ENCODE measurements at regions not wholly inside any gene's neighbourhood (a gene's known extent, or its start where the extent isn't known, plus 50 kb on each side); places are given as distances from the start of the nearest gene placed in this dataset.

GRCh38 chr4:24164054-24164693, 274.3 kb upstream of the PPARGC1A start:
- TF ChIP-seq POLR2A (IDR thresholded peaks at IDR 0.05): no peak
- no peak for TF ChIP-seq CTCF (IDR thresholded peaks at IDR 0.05)
- H3K36me3 ChIP-seq (ENCODE audit: low read depth, missing control alignments): no peaks in the 10 kb centered on the region
- DNase-seq: no peak
- H3K9me3 ChIP-seq: no peaks in the 10 kb centered on the region
- 55 to 70% methylated on average over 2 of the region's 2 CpGs for WGBS, 2 donors
- H3K27ac ChIP-seq: no peak overlapping the region
- no peak overlapping the region for H3K4me3 ChIP-seq
- no peaks in the 10 kb centered on the region for H3K4me1 ChIP-seq
- intact Hi-C loops (cut with DNase I; ENCODE audit: low total_unique reads): no loop called here
- H3K27me3 ChIP-seq: no peaks in the 10 kb centered on the region

DNA sequence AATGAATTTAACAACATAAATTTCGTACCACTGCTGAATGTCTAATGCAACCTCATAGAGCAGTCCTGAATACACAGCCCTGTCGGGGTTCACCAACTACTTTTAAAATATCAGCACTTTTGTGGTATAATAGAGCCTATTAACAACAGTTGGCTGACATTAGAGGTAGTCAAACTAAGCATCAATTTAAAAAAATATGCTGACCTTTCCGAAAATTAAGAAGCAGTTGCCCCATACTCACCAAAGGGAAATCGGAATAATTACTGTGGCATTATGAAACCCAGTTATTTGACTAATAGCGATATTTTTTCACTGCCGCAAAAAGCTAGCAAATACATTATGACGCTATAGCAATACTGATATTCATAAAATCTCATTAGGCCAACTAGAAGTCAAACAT, 273.5 kb upstream of the PPARGC1A start:
- Histone ChIP-seq H3K9me3 (no peaks in the 10 kb centered on the region), H3K4me1 (no peaks in the 10 kb centered on the region), H3K27ac (no peak overlapping the region), H3K27me3 (no peaks in the 10 kb centered on the region), H3K36me3 (ENCODE audit: low read depth, missing control alignments) (no peaks in the 10 kb centered on the region), H3K4me3 (no peak overlapping the region)
- intact Hi-C loops (cut with DNase I; ENCODE audit: low total_unique reads): no loop called here
- DNase-seq: no peak
- WGBS, 2 donors: 90 to 95% methylated on average over 7 of the region's 7 CpGs
- TF ChIP-seq POLR2A (IDR thresholded peaks at IDR 0.05) (no peak), CTCF (IDR thresholded peaks at IDR 0.05) (no peak)

GRCh38 chr4:24160358-24160757, 270.5 kb upstream of the PPARGC1A start:
- Histone ChIP-seq H3K27me3 (no peaks in the 10 kb centered on the region), H3K4me3 (no peak overlapping the region), H3K27ac (no peak overlapping the region), H3K9me3 (no peaks in the 10 kb centered on the region), H3K36me3 (ENCODE audit: low read depth, missing control alignments) (no peaks in the 10 kb centered on the region), H3K4me1 (no peaks in the 10 kb centered on the region)
- 95 to 100% methylated on average over 1 of the region's 1 CpG for WGBS, 2 donors
- DNase-seq: no peak
- TF ChIP-seq POLR2A (IDR thresholded peaks at IDR 0.05) (no peak), CTCF (IDR thresholded peaks at IDR 0.05) (no peak)
- intact Hi-C loops (cut with DNase I; ENCODE audit: low total_unique reads): no loop called here

DNA sequence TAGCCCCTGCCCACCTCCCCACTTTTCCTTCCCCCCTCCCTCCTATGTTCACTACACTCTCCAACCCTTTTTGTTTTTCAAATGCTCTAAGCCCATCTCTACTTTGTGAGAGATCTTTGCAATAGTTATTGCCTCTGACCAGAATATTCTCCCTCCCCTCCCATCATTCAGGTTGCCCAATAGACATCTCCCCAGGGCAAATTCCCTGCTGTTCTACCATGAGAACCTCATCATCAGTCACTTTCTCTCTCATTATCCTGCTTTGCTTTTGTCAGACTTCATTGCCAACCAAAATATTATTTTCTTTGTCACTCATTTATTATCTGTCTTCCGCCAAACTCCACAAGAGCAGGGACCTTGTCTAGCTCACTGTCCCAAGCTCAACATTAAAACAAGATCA, 268.2 kb upstream of the PPARGC1A start:
- H3K4me3 ChIP-seq: no peak overlapping the region
- intact Hi-C loops (cut with DNase I; ENCODE audit: low total_unique reads): no loop called here
- H3K27me3 ChIP-seq: no peaks in the 10 kb centered on the region
- TF ChIP-seq CTCF (IDR thresholded peaks at IDR 0.05) (no peak), POLR2A (IDR thresholded peaks at IDR 0.05) (no peak)
- no peak overlapping the region for H3K27ac ChIP-seq
- DNase-seq: no peak
- 91 to 94% methylated on average over 1 of the region's 1 CpG for WGBS, 2 donors
- no peaks in the 10 kb centered on the region for H3K4me1 ChIP-seq
- H3K36me3 ChIP-seq (ENCODE audit: low read depth, missing control alignments): no peaks in the 10 kb centered on the region
- H3K9me3 ChIP-seq: no peaks in the 10 kb centered on the region

- 87 to 88% methylated on average over 3 of the region's 3 CpGs for WGBS, 2 donors
- Histone ChIP-seq H3K27ac (no peak overlapping the region), H3K4me3 (no peak overlapping the region), H3K36me3 (ENCODE audit: low read depth, missing control alignments) (no peaks in the 10 kb centered on the region), H3K9me3 (no peaks in the 10 kb centered on the region), H3K4me1 (no peaks in the 10 kb centered on the region), H3K27me3 (no peaks in the 10 kb centered on the region)
- TF ChIP-seq CTCF (IDR thresholded peaks at IDR 0.05) (no peak), POLR2A (IDR thresholded peaks at IDR 0.05) (no peak)
- DNase-seq: no peak
- intact Hi-C loops (cut with DNase I; ENCODE audit: low total_unique reads): no loop called here
These were observed 260.2 kb upstream of the PPARGC1A start for GRCh38 chr4:24150034-24150433.
